HG03520 (cell line): ENCODE measurements at regions not wholly inside any gene's neighbourhood (a gene's known extent, or its start where the extent isn't known, plus 50 kb on each side); places are given as distances from the start of the nearest gene placed in this dataset.

Experiments used
- ATAC-seq: cut with Tn5 transposase; IDR thresholded peaks from one replicate; pipeline ENCODE4 v1.9.1; 2021; ENCODE audit warnings: mild to moderate bottlenecking, moderate library complexity; ENCODE audit not compliant: unreplicated experiment

- ATAC-seq, result no peak
These were observed 450.4 kb upstream of the TCF4 start for GRCh38 chr18:56038171-56039030.

- ATAC-seq, result no peak
These were observed 448.7 kb upstream of the TCF4 start for GRCh38 chr18:56036741-56037140.

GRCh38 chr18:56035546-56035945, 447.6 kb upstream of the TCF4 start:
- no peak for ATAC-seq

GRCh38 chr18:56034949-56035348, 447.0 kb upstream of the TCF4 start:
- no peak for ATAC-seq

- no peak for ATAC-seq
These were observed 442.1 kb upstream of the TCF4 start for GRCh38 chr18:56030060-56030459.

GRCh38 chr18:56028514-56028913, 440.5 kb upstream of the TCF4 start:
- ATAC-seq, result no peak

- no peak for ATAC-seq
These were observed 438.5 kb upstream of the TCF4 start for GRCh38 chr18:56026509-56026908.

- no peak for ATAC-seq
These were observed 433.8 kb upstream of the TCF4 start for GRCh38 chr18:56021809-56022195.

GRCh38 chr18:56021136-56021808, 433.3 kb upstream of the TCF4 start:
- no peak for ATAC-seq

GRCh38 chr18:56019908-56020307, 431.9 kb upstream of the TCF4 start:
- no peak for ATAC-seq

- ATAC-seq, result no peak
These were observed 431.2 kb upstream of the TCF4 start for GRCh38 chr18:56019156-56019555.

- ATAC-seq, result no peak
These were observed 421.4 kb upstream of the TCF4 start for GRCh38 chr18:56009411-56009810.

- no peak for ATAC-seq
These were observed 415.7 kb upstream of the TCF4 start for GRCh38 chr18:56003720-56004088.

GRCh38 chr18:56003009-56003719, 415.2 kb upstream of the TCF4 start:
- ATAC-seq, result no peak

GRCh38 chr18:56001576-56001975, 413.6 kb upstream of the TCF4 start:
- ATAC-seq, result no peak

- ATAC-seq, result no peak
These were observed 412.0 kb upstream of the TCF4 start for GRCh38 chr18:56000041-56000440.

- ATAC-seq, result no peak
These were observed 411.6 kb upstream of the TCF4 start for GRCh38 chr18:55999641-56000040.

- no peak for ATAC-seq
These were observed 410.9 kb upstream of the TCF4 start for GRCh38 chr18:55998801-55999385.

- no peak for ATAC-seq
These were observed 410.1 kb upstream of the TCF4 start for GRCh38 chr18:55998071-55998522.

GRCh38 chr18:55997151-55997561, 409.2 kb upstream of the TCF4 start:
- no peak for ATAC-seq

GRCh38 chr18:55996717-55997116, 408.7 kb upstream of the TCF4 start:
- ATAC-seq, result no peak
